Endodermal cell (in vitro differentiated cells): ENCODE measurements at regions not wholly inside any gene's neighbourhood (a gene's known extent, or its start where the extent isn't known, plus 50 kb on each side); places are given as distances from the start of the nearest gene placed in this dataset.

Experiments used
- DNase-seq: peaks from one replicate; pipeline ENCODE4 v3.0.0-alpha.2; 2017
- H3K27ac ChIP-seq: 2 replicates; pipeline ENCODE4 v1.5.1; 2013; ENCODE audit warnings: mild to moderate bottlenecking, low read depth, low read length, moderate library complexity
- H3K27me3 ChIP-seq: 2 replicates; pipeline ENCODE4 v1.6.1; 2013; ENCODE audit warnings: mild to moderate bottlenecking, low read length, moderate library complexity; ENCODE audit not compliant: insufficient read depth, control insufficient read depth, poor library complexity, severe bottlenecking
- H3K36me3 ChIP-seq: 2 replicates; pipeline ENCODE4 v1.7.0; 2013; ENCODE audit warnings: mild to moderate bottlenecking, low read length, moderate library complexity; ENCODE audit not compliant: control insufficient read depth, insufficient read depth
- H3K4me1 ChIP-seq: one replicate; pipeline ENCODE4 v1.7.0; 2013; ENCODE audit warnings: low read length; ENCODE audit not compliant: control insufficient read depth, insufficient read depth
- H3K4me3 ChIP-seq: 2 replicates; pipeline ENCODE4 v1.5.1; 2013; ENCODE audit warnings: mild to moderate bottlenecking, low read length, moderate library complexity
- H3K9ac ChIP-seq: 2 replicates; pipeline ENCODE4 v1.6.1; 2013; ENCODE audit warnings: mild to moderate bottlenecking, low read length, moderate library complexity; ENCODE audit not compliant: poor library complexity, severe bottlenecking; ENCODE audit errors: extremely low read depth
- H3K9me3 ChIP-seq: 2 replicates; pipeline ENCODE4 v1.6.1; 2013; ENCODE audit warnings: mild to moderate bottlenecking, low read length, moderate library complexity; ENCODE audit not compliant: control insufficient read depth
- H3K27ac Mint-ChIP-seq: 2 replicates; pipeline ENCODE4 v1.8.0; 2020; ENCODE audit warnings: mixed read lengths
- H3K27me3 Mint-ChIP-seq: 2 replicates; pipeline ENCODE4 v1.8.0; 2021; ENCODE audit warnings: mild to moderate bottlenecking, mixed read lengths; ENCODE audit not compliant: insufficient read depth
- H3K36me3 Mint-ChIP-seq: 2 replicates; pipeline ENCODE4 v1.8.0; 2020; ENCODE audit warnings: low read depth, mixed read lengths
- H3K4me1 Mint-ChIP-seq: 2 replicates; pipeline ENCODE4 v1.8.0; 2020; ENCODE audit warnings: mixed read lengths
- H3K4me3 Mint-ChIP-seq: 2 replicates; pipeline ENCODE4 v1.8.0; 2020; ENCODE audit warnings: mild to moderate bottlenecking, moderate library complexity, mixed read lengths
- H3K9me3 Mint-ChIP-seq: 2 replicates; pipeline ENCODE4 v1.8.0; 2020; ENCODE audit warnings: mild to moderate bottlenecking, mixed read lengths
- CTCF ChIP-seq: fragments of 200-600 bp; sonication (generic); conservative IDR thresholded peaks from 2 replicates; pipeline ENCODE4 v1.5.0; 2021; ENCODE audit warnings: antibody characterized with exemption, mild to moderate bottlenecking
- WGBS, 2 experiments: methylation state at CpG; one replicate each; pipeline versions ENCODE4 v1.1.5 to v1.1.7; 2013; ENCODE audit warnings: missing lambda C conversion rate in 2 of 2, mixed read lengths in 1 of 2; ENCODE audit not compliant: insufficient coverage in 1 of 2, insufficient read length in 1 of 2; 5-methylcytosine and 5-hydroxymethylcytosine counted together

GRCh38 chr5:93126634-93127033 lies 454.4 kb downstream of the NR2F1-AS1 start:
- Histone ChIP-seq H3K36me3 (no peaks in the 10 kb centered on the region), H3K4me3 (no peak overlapping the region), H3K4me1 (no peaks in the 10 kb centered on the region), H3K9ac (no peak overlapping the region), H3K27me3 (no peaks in the 10 kb centered on the region), H3K27ac (no peak overlapping the region), H3K9me3 (no peaks in the 10 kb centered on the region)
- no peak overlapping the region for H3K27ac Mint-ChIP-seq
- no peak for TF ChIP-seq CTCF
- no peaks in the 10 kb centered on the region for H3K36me3 Mint-ChIP-seq
- H3K9me3 Mint-ChIP-seq: no peaks in the 10 kb centered on the region
- H3K4me3 Mint-ChIP-seq: no peak overlapping the region
- DNase-seq: no peak
- WGBS, 2 experiments: 96 to 100% methylated on average over 1 of the region's 1 CpG
- H3K27me3 Mint-ChIP-seq: no peaks in the 10 kb centered on the region
- peaks cover 3% of the 10 kb centered on the region for H3K4me1 Mint-ChIP-seq

GRCh38 chr5:93123127-93123526 lies 457.9 kb downstream of the NR2F1-AS1 start:
- H3K9me3 Mint-ChIP-seq: no peaks in the 10 kb centered on the region
- no peak for TF ChIP-seq CTCF
- H3K27ac Mint-ChIP-seq: no peak overlapping the region
- H3K4me1 ChIP-seq: no peaks in the 10 kb centered on the region
- H3K27me3 ChIP-seq: no peaks in the 10 kb centered on the region
- no peak for DNase-seq
- no peak overlapping the region for H3K4me3 Mint-ChIP-seq
- no peak overlapping the region for H3K9ac ChIP-seq
- no peaks in the 10 kb centered on the region for H3K36me3 Mint-ChIP-seq
- H3K4me1 Mint-ChIP-seq: peaks cover 3% of the 10 kb centered on the region
- H3K9me3 ChIP-seq: no peaks in the 10 kb centered on the region
- no peaks in the 10 kb centered on the region for H3K27me3 Mint-ChIP-seq
- H3K4me3 ChIP-seq: no peak overlapping the region
- no peaks in the 10 kb centered on the region for H3K36me3 ChIP-seq
- no peak overlapping the region for H3K27ac ChIP-seq

GRCh38 chr5:93122446-93122845 lies 458.6 kb downstream of the NR2F1-AS1 start:
- H3K27ac ChIP-seq: no peak overlapping the region
- H3K27ac Mint-ChIP-seq: no peak overlapping the region
- H3K4me3 ChIP-seq: no peak overlapping the region
- DNase-seq: no peak
- H3K9me3 Mint-ChIP-seq: no peaks in the 10 kb centered on the region
- no peaks in the 10 kb centered on the region for H3K27me3 ChIP-seq
- TF ChIP-seq CTCF: no peak
- peaks cover 3% of the 10 kb centered on the region for H3K4me1 Mint-ChIP-seq
- no peaks in the 10 kb centered on the region for H3K27me3 Mint-ChIP-seq
- H3K9me3 ChIP-seq: no peaks in the 10 kb centered on the region
- no peak overlapping the region for H3K9ac ChIP-seq
- H3K36me3 ChIP-seq: no peaks in the 10 kb centered on the region
- no peak overlapping the region for H3K4me3 Mint-ChIP-seq
- WGBS, 2 experiments: 86% methylated on average over 2 of the region's 2 CpGs; no CpG with 5 or more reads in 1 of the 2 experiments
- H3K36me3 Mint-ChIP-seq: no peaks in the 10 kb centered on the region
- no peaks in the 10 kb centered on the region for H3K4me1 ChIP-seq
